H1 (cell line): ENCODE measurements at regions not wholly inside any gene's neighbourhood (a gene's known extent, or its start where the extent isn't known, plus 50 kb on each side); places are given as distances from the start of the nearest gene placed in this dataset.

Experiments
- CTCF ChIA-PET: fragments of 300-600 bp; sonication (Branson Sonifier 250); formaldehyde crosslinking; loops from one replicate; lab custom pipeline; 2021; ENCODE audit not compliant: partially characterized antibody; lab: Charles Lee
- POLR2A ChIA-PET: fragments of 300-600 bp; sonication (Branson Sonifier 250); formaldehyde crosslinking; loops from one replicate; lab custom pipeline; 2021; ENCODE audit warnings: inconsistent platforms; ENCODE audit not compliant: partially characterized antibody; lab: Charles Lee
- DNase-seq, 2 experiments: peaks; one replicate each; pipeline versions ENCODE4 v3.0.0 to v3.0.0-alpha.2; 2010 to 2022; ENCODE audit warnings: low spot score in 2 of 2, low read depth in 1 of 2, mixed read lengths in 1 of 2
- FAIRE-seq: peaks from 2 replicates; lab custom pipeline; 2011; peaks lifted over from hg19 to GRCh38; lab: Jason Lieb, UNC
- H2AFZ ChIP-seq: 2 replicates; pipeline ENCODE4 v1.8.1; 2012; ENCODE audit warnings: low read length, inconsistent platforms
- H2AK5ac ChIP-seq: 2 replicates; pipeline ENCODE4 v1.6.1; 2013; ENCODE audit warnings: low read depth, low read length
- H2BK120ac ChIP-seq: replicated peaks from 2 replicates; pipeline ENCODE3; 2013; ENCODE audit warnings: low read depth, low read length, inconsistent platforms
- H2BK12ac ChIP-seq: 2 replicates; pipeline ENCODE4 v1.6.1; 2013; ENCODE audit warnings: low read depth, low read length
- H2BK15ac ChIP-seq: 2 replicates; pipeline ENCODE4 v1.6.1; 2013; ENCODE audit warnings: low read length
- H2BK20ac ChIP-seq: 2 replicates; pipeline ENCODE4 v1.6.1; 2013; ENCODE audit warnings: low read length
- H2BK5ac ChIP-seq: 2 replicates; pipeline ENCODE4 v1.6.1; 2013; ENCODE audit warnings: low read depth, low read length
- H3K14ac ChIP-seq: 2 replicates; pipeline ENCODE4 v1.6.1; 2013; ENCODE audit warnings: inconsistent platforms; ENCODE audit not compliant: insufficient read length
- H3K18ac ChIP-seq: 2 replicates; pipeline ENCODE4 v1.6.1; 2013; ENCODE audit warnings: low read length; ENCODE audit errors: extremely low read depth
- H3K23ac ChIP-seq: 2 replicates; pipeline ENCODE4 v1.6.1; 2013; ENCODE audit warnings: inconsistent platforms; ENCODE audit not compliant: insufficient read length
- H3K23me2 ChIP-seq: 2 replicates; pipeline ENCODE4 v1.6.1; 2013; ENCODE audit warnings: low read depth, low read length
- H3K27ac ChIP-seq: 2 replicates; pipeline ENCODE4 v1.6.1; 2011; ENCODE audit warnings: low read depth, low read length, inconsistent platforms
- H3K27me3 ChIP-seq, 4 experiments: replicated peaks in 1 of 4; 1 replicate in 1 of 4; 2 replicates in 3 of 4; pipeline versions ENCODE4 v1.6.1 to v1.8.1; 2011 to 2013; ENCODE audit warnings: low read length in 3 of 4, mild to moderate bottlenecking in 3 of 4, inconsistent platforms in 2 of 4, mixed read lengths in 2 of 4, moderate library complexity in 1 of 4; ENCODE audit not compliant: control insufficient read depth in 3 of 4, insufficient read depth in 3 of 4; ENCODE audit errors: extremely low read depth in 1 of 4
- H3K36me3 ChIP-seq, 4 experiments: 2 replicates each; pipeline versions ENCODE4 v1.6.1 to v1.8.1; 2011 to 2013; ENCODE audit warnings: mild to moderate bottlenecking in 4 of 4, low read length in 3 of 4, moderate library complexity in 2 of 4, control low read depth in 1 of 4, inconsistent platforms in 1 of 4; ENCODE audit not compliant: insufficient read depth in 4 of 4, control insufficient read depth in 2 of 4
- H3K4ac ChIP-seq: replicated peaks from 2 replicates; pipeline ENCODE3; 2013; ENCODE audit warnings: low read length, low read depth, mixed read lengths, inconsistent platforms; ENCODE audit not compliant: insufficient read length
- H3K4me1 ChIP-seq, 4 experiments: replicated peaks in 1 of 4; 1 replicate in 1 of 4; 2 replicates in 3 of 4; pipeline versions ENCODE4 v1.6.1 to v1.8.1; 2011 to 2013; ENCODE audit warnings: low read length in 3 of 4, inconsistent platforms in 2 of 4, mixed read lengths in 1 of 4; ENCODE audit not compliant: insufficient read depth in 4 of 4, control insufficient read depth in 3 of 4
- H3K4me2 ChIP-seq, 2 experiments: 2 replicates each; pipeline versions ENCODE4 v1.6.1 to v1.8.1; 2011 to 2013; ENCODE audit warnings: low read depth in 2 of 2, low read length in 2 of 2, control low read depth in 1 of 2, inconsistent platforms in 1 of 2, mild to moderate bottlenecking in 1 of 2; ENCODE audit not compliant: insufficient read depth in 1 of 2
- H3K4me3 ChIP-seq, 4 experiments: fragments of 200-600, 300-600 bp in 1 of 4; sonication (generic), shearing (Covaris generic), sonication (Bioruptor Twin) in 1 of 4; 2 replicates each; pipeline versions ENCODE4 v1.5.1 to v1.8.1; 2011 to 2016; ENCODE audit warnings: low read length in 4 of 4, low read depth in 3 of 4, control low read depth in 2 of 4, inconsistent platforms in 2 of 4, mild to moderate bottlenecking in 2 of 4, mixed read lengths in 1 of 4, moderate library complexity in 1 of 4; ENCODE audit not compliant: insufficient read depth in 2 of 4; ENCODE audit errors: extremely low read depth in 1 of 4
- H3K56ac ChIP-seq: replicated peaks from 2 replicates; pipeline ENCODE3; 2013; ENCODE audit warnings: low read depth, mild to moderate bottlenecking, mixed read lengths, low read length, inconsistent platforms; ENCODE audit not compliant: insufficient read length
- H3K79me1 ChIP-seq: 2 replicates; pipeline ENCODE4 v1.6.1; 2013; ENCODE audit warnings: low read depth, low read length, control low read depth
- H3K79me2 ChIP-seq, 2 experiments: 2 replicates each; pipeline versions ENCODE4 v1.6.1 to v1.8.1; 2012 to 2013; ENCODE audit warnings: low read length in 2 of 2, mild to moderate bottlenecking in 2 of 2, inconsistent platforms in 1 of 2; ENCODE audit not compliant: insufficient read depth in 2 of 2, control insufficient read depth in 1 of 2
- H3K9ac ChIP-seq, 4 experiments: replicated peaks in 1 of 4; 1 replicate in 1 of 4; 2 replicates in 3 of 4; pipeline versions ENCODE4 v1.6.1 to v1.8.1; 2011 to 2013; ENCODE audit warnings: low read depth in 3 of 4, low read length in 3 of 4, control low read depth in 2 of 4, mild to moderate bottlenecking in 2 of 4, moderate library complexity in 2 of 4, inconsistent platforms in 1 of 4; ENCODE audit errors: extremely low read depth in 1 of 4
- H3K9me3 ChIP-seq, 2 experiments: 2 replicates each; pipeline versions ENCODE4 v1.6.1 to v1.8.1; 2012 to 2013; ENCODE audit warnings: mild to moderate bottlenecking in 2 of 2, moderate library complexity in 2 of 2, control low read depth in 1 of 2, inconsistent platforms in 1 of 2, low read depth in 1 of 2, low read length in 1 of 2, mixed read lengths in 1 of 2; ENCODE audit not compliant: insufficient read depth in 2 of 2
- H4K20me1 ChIP-seq, 2 experiments: replicated peaks in 1 of 2; 2 replicates each; pipeline versions ENCODE3 to v1.8.1; 2011 to 2013; ENCODE audit warnings: inconsistent platforms in 2 of 2, low read length in 2 of 2, mild to moderate bottlenecking in 1 of 2; ENCODE audit not compliant: insufficient read depth in 2 of 2, control insufficient read depth in 1 of 2
- H4K5ac ChIP-seq: 2 replicates; pipeline ENCODE4 v1.6.1; 2013; ENCODE audit warnings: low read length, low read depth, mixed read lengths, inconsistent platforms; ENCODE audit not compliant: insufficient read length
- H4K8ac ChIP-seq: 2 replicates; pipeline ENCODE4 v1.8.0; 2013; ENCODE audit warnings: mild to moderate bottlenecking, moderate library complexity, low read length, inconsistent platforms; ENCODE audit not compliant: insufficient read depth; ENCODE audit errors: extremely low read depth
- H4K91ac ChIP-seq: replicated peaks from 2 replicates; pipeline ENCODE3; 2013; ENCODE audit warnings: low read length, mixed read lengths, inconsistent platforms; ENCODE audit not compliant: insufficient read length
- HDAC2 ChIP-seq, 2 experiments: fragments of 300-600 bp in 1 of 2; sonication (generic) in 1 of 2; IDR thresholded peaks; 2 replicates each; pipeline ENCODE4 v1.6.1; 2011 to 2012; ENCODE audit warnings: low read depth in 2 of 2, low read length in 2 of 2, mild to moderate bottlenecking in 2 of 2, moderate library complexity in 2 of 2, borderline replicate concordance in 1 of 2, inconsistent platforms in 1 of 2
- KDM5A ChIP-seq: fragments of 200-600 bp; IDR thresholded peaks from 2 replicates; pipeline ENCODE4 v1.7.1; 2012; ENCODE audit warnings: mild to moderate bottlenecking, low read length, inconsistent platforms, mixed read lengths
- MAFK ChIP-seq: IDR thresholded peaks from 2 replicates; pipeline ENCODE4 v1.6.1; 2012; ENCODE audit warnings: low read depth, mild to moderate bottlenecking, improper control_type of control experiment, low read length
- NANOG ChIP-seq: IDR thresholded peaks from 2 replicates; pipeline ENCODE4 v1.6.1; 2011; ENCODE audit warnings: low read length, low read depth, mild to moderate bottlenecking, inconsistent platforms; ENCODE audit not compliant: insufficient read depth, poor library complexity, severe bottlenecking
- RAD21 ChIP-seq, 2 experiments: IDR thresholded peaks in 1 of 2; conservative IDR thresholded peaks in 1 of 2; 2 replicates each; pipeline ENCODE4 v1.6.1; 2011; ENCODE audit warnings: low read depth in 2 of 2, low read length in 2 of 2, improper control_type of control experiment in 1 of 2, inconsistent platforms in 1 of 2, mild to moderate bottlenecking in 1 of 2, moderate library complexity in 1 of 2
- WGBS, 2 experiments: shearing (Covaris generic) in 1 of 2; methylation state at CpG; one replicate each; pipeline versions ENCODE4 v1.1.6 to v1.1.7; 2013 to 2015; ENCODE audit warnings: low lambda C conversion rate in 2 of 2, mixed read lengths in 2 of 2, inconsistent platforms in 1 of 2, low coverage in 1 of 2, missing lambda C conversion rate in 1 of 2; ENCODE audit not compliant: insufficient replicate concordance in 2 of 2, insufficient coverage in 1 of 2, insufficient read length in 1 of 2; ENCODE audit errors: extremely low coverage in 1 of 2, missing lambda C conversion rate in 1 of 2; 5-methylcytosine and 5-hydroxymethylcytosine counted together
- TF ChIP-seq, protein P1 (sequence below): IDR thresholded peaks from 2 replicates; pipeline ENCODE4 v1.6.1; 2012; ENCODE audit warnings: inconsistent platforms

DNA sequence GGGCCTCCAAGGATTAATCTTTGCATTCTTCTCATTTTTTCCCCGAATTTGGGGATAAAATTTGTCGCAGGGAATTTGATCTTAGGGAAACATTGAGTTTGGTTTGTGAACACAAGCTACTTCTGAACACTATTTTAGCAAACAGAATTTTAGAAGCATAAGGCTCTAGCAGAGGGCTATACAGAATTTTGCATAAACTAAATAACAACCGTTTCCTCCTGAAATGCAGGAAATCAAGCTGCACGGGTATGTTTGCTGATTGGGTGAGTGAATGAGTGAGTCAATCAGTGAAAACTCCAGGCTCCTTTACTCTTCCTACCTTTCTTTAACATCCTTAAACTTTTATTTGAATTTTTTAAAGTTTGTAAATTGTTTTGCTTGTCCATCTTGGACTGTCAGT, 81.3 kb upstream of the GNAO1 start:
- DNase-seq (no peak), FAIRE-seq (no peak)
- ChIA-PET CTCF (interaction anchor here (0.7 kb wide), 1 partner anchor 225 kb away, joined by 4 read pairs; no protein-coding TSS in a partner anchor), POLR2A (no interaction called here)
- no peaks in the 10 kb centered on the region for H3K79me1 ChIP-seq
- no peak overlapping the region for H3K14ac ChIP-seq
- H4K5ac ChIP-seq: no peak overlapping the region
- no peak overlapping the region for H2BK20ac ChIP-seq
- H2BK5ac ChIP-seq: no peak overlapping the region
- H3K27me3 ChIP-seq: no peaks in the 10 kb centered on the region
- no peak overlapping the region for H2AFZ ChIP-seq
- no peak overlapping the region for H2BK15ac ChIP-seq
- no peak overlapping the region for H2BK12ac ChIP-seq
- no peak overlapping the region for H4K91ac ChIP-seq
- no peak overlapping the region for H2BK120ac ChIP-seq
- H3K4me2 ChIP-seq: no peak overlapping the region
- H3K23ac ChIP-seq: no peak overlapping the region
- no peak overlapping the region for H3K9ac ChIP-seq
- no peak overlapping the region for H3K56ac ChIP-seq
- H3K18ac ChIP-seq: no peak overlapping the region
- H4K8ac ChIP-seq: no peak overlapping the region
- H3K9me3 ChIP-seq: no peaks in the 10 kb centered on the region
- no peak overlapping the region for H3K4me3 ChIP-seq
- no peaks in the 10 kb centered on the region for H3K23me2 ChIP-seq
- H3K36me3 ChIP-seq: no peaks in the 10 kb centered on the region
- WGBS, 2 experiments: 83% methylated on average over 4 of the region's 4 CpGs; no CpG with 5 or more reads in 1 of the 2 experiments
- H3K27ac ChIP-seq: no peak overlapping the region
- H3K4ac ChIP-seq: no peak overlapping the region
- H3K79me2 ChIP-seq: no peaks in the 10 kb centered on the region
- H4K20me1 ChIP-seq: no peaks in the 10 kb centered on the region
- H3K4me1 ChIP-seq: peaks cover 2 to 12% (median 4%) of the 10 kb centered on the region in 4 experiments; a peak in 4 of 7 replicates
- no peak overlapping the region for H2AK5ac ChIP-seq
- no peak for TF ChIP-seq NANOG
- no peak for TF ChIP-seq KDM5A
- TF ChIP-seq, protein P1, sequence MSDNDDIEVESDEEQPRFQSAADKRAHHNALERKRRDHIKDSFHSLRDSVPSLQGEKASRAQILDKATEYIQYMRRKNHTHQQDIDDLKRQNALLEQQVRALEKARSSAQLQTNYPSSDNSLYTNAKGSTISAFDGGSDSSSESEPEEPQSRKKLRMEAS: no peak
- TF ChIP-seq RAD21 (IDR thresholded peaks at IDR 0.05 in 1 of 2, conservative IDR thresholded peaks at IDR 0.05 in 1 of 2; ENCODE audit: low read depth in 2 of 2, low read length in 2 of 2): no peak
- no peak for TF ChIP-seq MAFK
- no peak for TF ChIP-seq HDAC2 (IDR thresholded peaks at IDR 0.05; ENCODE audit: borderline replicate concordance in 1 of 2, low read depth in 2 of 2, low read length in 2 of 2)
